ENCODE measurements at regions not wholly inside any gene's neighbourhood (a gene's known extent, or its start where the extent isn't known, plus 50 kb on each side); places are given as distances from the start of the nearest gene placed in this dataset.

- no peak for TF ChIP-seq CTCF (IDR thresholded peaks at IDR 0.05; ENCODE audit: low read depth, low read length)
- TF ChIP-seq MYC (IDR thresholded peaks at IDR 0.05; ENCODE audit: low read depth, low read length), result no peak
- TF ChIP-seq MAX (IDR thresholded peaks at IDR 0.05; ENCODE audit: low read depth, low read length), result no peak
Observed at GRCh38 chr6:4434655-4435054, 299.3 kb upstream of the ECI2 start.
